B cell (primary cell): ENCODE measurements at regions not wholly inside any gene's neighbourhood (a gene's known extent, or its start where the extent isn't known, plus 50 kb on each side); places are given as distances from the start of the nearest gene placed in this dataset.

Experiments used
- ATAC-seq: fragments of 200-7000 bp; cut with Tn5 transposase; one replicate; pipeline ENCODE4 v1.10.0; 2021; ENCODE audit warnings: low read depth, mild to moderate bottlenecking, moderate number of reproducible peaks, moderate library complexity
- CTCF ChIA-PET: fragments of 350-600 bp; sonication (Branson Sonifier 250); formaldehyde crosslinking; loops from one replicate; lab custom pipeline; 2021; ENCODE audit warnings: antibody characterized with exemption, inconsistent platforms; lab: Charles Lee
- POLR2A ChIA-PET: fragments of 350-600 bp; sonication (Branson Sonifier 250); formaldehyde crosslinking; loops from one replicate; lab custom pipeline; 2021; ENCODE audit warnings: antibody characterized with exemption; lab: Charles Lee
- DNase-seq: peaks from one replicate; pipeline ENCODE4 v3.0.0; 2013
- H2AFZ ChIP-seq: 2 replicates; pipeline ENCODE4 v1.6.1; 2012; ENCODE audit warnings: mild to moderate bottlenecking, low read depth, low read length; ENCODE audit not compliant: insufficient read depth, poor library complexity, severe bottlenecking
- H3K27ac ChIP-seq, 2 donors: 1 replicate in 1 of 2; 2 replicates in 1 of 2; pipeline ENCODE4 v1.5.1; 2012 to 2013; ENCODE audit warnings: low read length in 2 of 2, mild to moderate bottlenecking in 2 of 2, moderate library complexity in 1 of 2
- H3K27me3 ChIP-seq, 4 experiments: fragments of 200-600 bp in 1 of 4; sonication (generic) in 1 of 4; replicated peaks in 1 of 4; 1 replicate in 2 of 4; 2 replicates in 2 of 4; pipeline versions ENCODE4 v1.6.1 to v1.7.0; 2013 to 2016; ENCODE audit warnings: low read length in 3 of 4, mild to moderate bottlenecking in 2 of 4, mixed read lengths in 1 of 4, moderate library complexity in 1 of 4; ENCODE audit not compliant: insufficient read depth in 4 of 4, control insufficient read depth in 3 of 4; ENCODE audit errors: control extremely low read depth in 1 of 4
- H3K36me3 ChIP-seq, 2 experiments: replicated peaks in 1 of 2; 1 replicate in 1 of 2; 2 replicates in 1 of 2; pipeline versions ENCODE4 v1.6.1 to v1.7.1; 2013; ENCODE audit warnings: low read length in 1 of 2; ENCODE audit not compliant: insufficient read depth in 2 of 2, control insufficient read depth in 1 of 2; ENCODE audit errors: control extremely low read depth in 1 of 2, extremely low read depth in 1 of 2
- H3K4me1 ChIP-seq, 2 donors: fragments of 200-600 bp in 1 of 2; sonication (generic) in 1 of 2; 1 replicate in 1 of 2; 2 replicates in 1 of 2; pipeline versions ENCODE4 v1.5.1 to v1.6.1; 2013 to 2017; ENCODE audit warnings: low read length in 2 of 2; ENCODE audit not compliant: control insufficient read depth in 2 of 2, insufficient read depth in 2 of 2
- H3K4me2 ChIP-seq: replicated peaks from 2 replicates; pipeline ENCODE3; 2012; ENCODE audit warnings: mild to moderate bottlenecking, low read depth, low read length; ENCODE audit not compliant: poor library complexity, severe bottlenecking
- H3K4me3 ChIP-seq, 5 experiments: fragments of 200-600 bp in 1 of 5; sonication (generic) in 1 of 5; 1 replicate in 3 of 5; 2 replicates in 2 of 5; pipeline versions ENCODE4 v1.5.1 to v1.7.0; 2011 to 2016; ENCODE audit warnings: low read length in 4 of 5, mild to moderate bottlenecking in 4 of 5, low read depth in 2 of 5, control low read depth in 1 of 5, moderate library complexity in 1 of 5; ENCODE audit not compliant: insufficient read depth in 1 of 5; ENCODE audit errors: control extremely low read depth in 1 of 5, extremely low read depth in 1 of 5
- H3K79me2 ChIP-seq: fragments of 200-600 bp; sonication (generic); one replicate; pipeline ENCODE4 v1.6.0; 2016; ENCODE audit warnings: low read length; ENCODE audit not compliant: control insufficient read depth, insufficient read depth
- H3K9ac ChIP-seq: fragments of 200-600 bp; sonication (generic); 2 replicates; pipeline ENCODE4 v1.6.1; 2017; ENCODE audit warnings: mild to moderate bottlenecking, low read length, moderate library complexity
- H3K9me3 ChIP-seq, 3 donors: one replicate each; pipeline versions ENCODE4 v1.6.1 to v1.7.1; 2013; ENCODE audit warnings: low read length in 2 of 3; ENCODE audit not compliant: control insufficient read depth in 2 of 3, insufficient read depth in 1 of 3; ENCODE audit errors: control extremely low read depth in 1 of 3
- H4K20me1 ChIP-seq: 2 replicates; pipeline ENCODE4 v1.6.0; 2012; ENCODE audit warnings: mild to moderate bottlenecking, low read length; ENCODE audit not compliant: insufficient read depth, control insufficient read depth, poor library complexity, severe bottlenecking
- H3K27ac Mint-ChIP-seq: one replicate; pipeline ENCODE4 v1.8.0; 2021; ENCODE audit warnings: mixed read lengths
- H3K27me3 Mint-ChIP-seq: one replicate; pipeline ENCODE4 v1.8.0; 2021; ENCODE audit warnings: mixed read lengths
- H3K4me1 Mint-ChIP-seq: one replicate; pipeline ENCODE4 v1.8.0; 2021; ENCODE audit warnings: mixed read lengths
- H3K4me3 Mint-ChIP-seq: one replicate; pipeline ENCODE4 v1.8.0; 2021; ENCODE audit warnings: mixed read lengths
- H3K9me3 Mint-ChIP-seq: one replicate; pipeline ENCODE4 v1.8.0; 2022; ENCODE audit warnings: mixed read lengths; ENCODE audit not compliant: insufficient read depth
- CTCF ChIP-seq: fragments of 200-600 bp; IDR thresholded peaks from one replicate; pipeline ENCODE4 v1.8.0; 2022; ENCODE audit warnings: antibody characterized with exemption, mild to moderate bottlenecking
- EZH2 ChIP-seq: IDR thresholded peaks from 2 replicates; pipeline ENCODE4 v1.6.1; 2012; ENCODE audit warnings: borderline replicate concordance, low read depth, mild to moderate bottlenecking, moderate library complexity, low read length; ENCODE audit not compliant: insufficient read depth, poor library complexity, severe bottlenecking
- WGBS: methylation state at CpG from one replicate; pipeline ENCODE4 v1.1.5; 2013; ENCODE audit warnings: missing lambda C conversion rate; ENCODE audit not compliant: insufficient coverage; 5-methylcytosine and 5-hydroxymethylcytosine counted together
- intact Hi-C: fragments of 100-400 bp; cut with micrococcal nuclease; formaldehyde crosslinking; loops from one replicate; pipeline ENCODE4 v1.10.0; 2022

GRCh38 chr2:52342458-52342857 is 1310.5 kb upstream of the NRXN1 start:
- CTCF ChIA-PET: no interaction called here

GRCh38 chr2:52341732-52342131 is 1309.8 kb upstream of the NRXN1 start:
- Histone ChIP-seq H3K4me3 (no peak overlapping the region), H3K27ac (no peak overlapping the region), H3K27me3 (no peaks in the 10 kb centered on the region), H4K20me1 (no peaks in the 10 kb centered on the region), H3K4me2 (no peak overlapping the region), H2AFZ (no peak overlapping the region), H3K9ac (no peak overlapping the region), H3K9me3 (peaks cover 0 to 1% (median 0%) of the 10 kb centered on the region in 3 donors), H3K36me3 (no peaks in the 10 kb centered on the region), H3K4me1 (no peaks in the 10 kb centered on the region), H3K79me2 (no peaks in the 10 kb centered on the region)
- ChIA-PET POLR2A (no interaction called here), CTCF (no interaction called here)
- DNase-seq (no peak), ATAC-seq (no peak)
- Mint-ChIP-seq H3K4me3 (no peak overlapping the region), H3K4me1 (no peaks in the 10 kb centered on the region), H3K9me3 (no peaks in the 10 kb centered on the region), H3K27me3 (no peaks in the 10 kb centered on the region), H3K27ac (no peak overlapping the region)
- intact Hi-C loops: no loop called here
- TF ChIP-seq EZH2 (no peak), CTCF (no peak)
- no CpG with 5 or more reads among the region's 3 CpGs for WGBS

More at GRCh38 chr2:52342458-52342857, 1310.5 kb upstream of the NRXN1 start:
- Histone ChIP-seq H3K27ac (no peak overlapping the region), H3K9ac (no peak overlapping the region), H3K36me3 (no peaks in the 10 kb centered on the region), H3K27me3 (no peaks in the 10 kb centered on the region), H2AFZ (no peak overlapping the region), H3K4me3 (no peak overlapping the region), H4K20me1 (no peaks in the 10 kb centered on the region), H3K4me1 (no peaks in the 10 kb centered on the region), H3K9me3 (peaks cover 0 to 1% (median 0%) of the 10 kb centered on the region in 3 donors), H3K79me2 (no peaks in the 10 kb centered on the region), H3K4me2 (no peak overlapping the region)
- DNase-seq: no peak
- Mint-ChIP-seq H3K9me3 (no peaks in the 10 kb centered on the region), H3K4me1 (no peaks in the 10 kb centered on the region), H3K27ac (no peak overlapping the region), H3K27me3 (no peaks in the 10 kb centered on the region), H3K4me3 (no peak overlapping the region)
- intact Hi-C loops: no loop called here
- POLR2A ChIA-PET: no interaction called here
- ATAC-seq: no peak
- TF ChIP-seq EZH2: no peak
- TF ChIP-seq CTCF: no peak
- 96% methylated on average over 4 of the region's 4 CpGs for WGBS
